ENCODE measurements at regions not wholly inside any gene's neighbourhood (a gene's known extent, or its start where the extent isn't known, plus 50 kb on each side); places are given as distances from the start of the nearest gene placed in this dataset.

DNA sequence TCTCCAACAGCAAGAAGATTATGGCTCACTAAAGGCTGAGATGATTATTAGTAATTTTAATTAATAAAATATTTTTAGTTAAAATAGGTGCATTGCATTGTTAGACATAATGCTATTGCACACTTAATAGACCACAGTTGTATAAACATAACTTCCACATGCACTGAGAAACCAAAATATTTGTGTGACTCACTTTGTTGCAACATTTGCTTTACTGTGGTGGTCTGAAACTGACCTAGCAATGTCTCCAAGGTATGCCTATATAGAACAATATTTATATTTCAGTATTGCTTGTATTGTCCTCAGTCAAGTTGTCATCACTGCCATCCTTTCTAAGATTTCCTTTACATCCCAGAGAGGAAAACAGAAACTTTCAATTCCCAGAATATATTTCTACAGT lies 1215.2 kb downstream of the SI start:
- TF ChIP-seq, protein P1, sequence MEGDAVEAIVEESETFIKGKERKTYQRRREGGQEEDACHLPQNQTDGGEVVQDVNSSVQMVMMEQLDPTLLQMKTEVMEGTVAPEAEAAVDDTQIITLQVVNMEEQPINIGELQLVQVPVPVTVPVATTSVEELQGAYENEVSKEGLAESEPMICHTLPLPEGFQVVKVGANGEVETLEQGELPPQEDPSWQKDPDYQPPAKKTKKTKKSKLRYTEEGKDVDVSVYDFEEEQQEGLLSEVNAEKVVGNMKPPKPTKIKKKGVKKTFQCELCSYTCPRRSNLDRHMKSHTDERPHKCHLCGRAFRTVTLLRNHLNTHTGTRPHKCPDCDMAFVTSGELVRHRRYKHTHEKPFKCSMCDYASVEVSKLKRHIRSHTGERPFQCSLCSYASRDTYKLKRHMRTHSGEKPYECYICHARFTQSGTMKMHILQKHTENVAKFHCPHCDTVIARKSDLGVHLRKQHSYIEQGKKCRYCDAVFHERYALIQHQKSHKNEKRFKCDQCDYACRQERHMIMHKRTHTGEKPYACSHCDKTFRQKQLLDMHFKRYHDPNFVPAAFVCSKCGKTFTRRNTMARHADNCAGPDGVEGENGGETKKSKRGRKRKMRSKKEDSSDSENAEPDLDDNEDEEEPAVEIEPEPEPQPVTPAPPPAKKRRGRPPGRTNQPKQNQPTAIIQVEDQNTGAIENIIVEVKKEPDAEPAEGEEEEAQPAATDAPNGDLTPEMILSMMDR (IDR thresholded peaks at IDR 0.05) = no peak
- no peak for TF ChIP-seq EP300 (IDR thresholded peaks at IDR 0.05)
